ENCODE measurements at regions not wholly inside any gene's neighbourhood (a gene's known extent, or its start where the extent isn't known, plus 50 kb on each side); places are given as distances from the start of the nearest gene placed in this dataset.
A peak's percentile ranks its signal among the peaks of the same experiment; 100 is the strongest.

- no peak for DNase-seq
Measured at GRCh38 chr6:29999416-29999815, 57.1 kb downstream of the HLA-A start.

- no peak for DNase-seq
Measured at GRCh38 chr6:30000156-30000791, 57.9 kb downstream of the HLA-A start.

GRCh38 chr6:30002871-30003270 lies 58.2 kb upstream of the POLR1H start:
- no peak for DNase-seq

DNA sequence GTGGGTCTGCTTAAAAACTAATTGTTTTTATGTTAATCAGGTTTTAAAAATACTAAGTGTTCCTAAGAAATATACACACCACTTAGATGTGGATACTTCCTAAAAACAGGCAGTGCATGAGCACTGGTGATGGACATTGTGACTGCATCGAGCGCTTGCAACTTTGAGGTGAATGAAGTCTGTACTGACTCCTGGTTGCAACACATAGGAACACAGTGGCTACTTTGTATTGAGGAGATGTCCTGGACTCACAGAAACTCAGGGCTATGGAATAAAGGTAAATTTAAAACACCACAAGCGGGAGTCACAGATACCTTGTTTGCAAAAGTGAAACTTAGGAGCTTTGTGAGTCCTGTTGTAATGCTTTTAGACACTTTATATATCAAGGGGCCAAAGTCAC lies 55.6 kb upstream of the POLR1H start:
- no peak for DNase-seq

DNA sequence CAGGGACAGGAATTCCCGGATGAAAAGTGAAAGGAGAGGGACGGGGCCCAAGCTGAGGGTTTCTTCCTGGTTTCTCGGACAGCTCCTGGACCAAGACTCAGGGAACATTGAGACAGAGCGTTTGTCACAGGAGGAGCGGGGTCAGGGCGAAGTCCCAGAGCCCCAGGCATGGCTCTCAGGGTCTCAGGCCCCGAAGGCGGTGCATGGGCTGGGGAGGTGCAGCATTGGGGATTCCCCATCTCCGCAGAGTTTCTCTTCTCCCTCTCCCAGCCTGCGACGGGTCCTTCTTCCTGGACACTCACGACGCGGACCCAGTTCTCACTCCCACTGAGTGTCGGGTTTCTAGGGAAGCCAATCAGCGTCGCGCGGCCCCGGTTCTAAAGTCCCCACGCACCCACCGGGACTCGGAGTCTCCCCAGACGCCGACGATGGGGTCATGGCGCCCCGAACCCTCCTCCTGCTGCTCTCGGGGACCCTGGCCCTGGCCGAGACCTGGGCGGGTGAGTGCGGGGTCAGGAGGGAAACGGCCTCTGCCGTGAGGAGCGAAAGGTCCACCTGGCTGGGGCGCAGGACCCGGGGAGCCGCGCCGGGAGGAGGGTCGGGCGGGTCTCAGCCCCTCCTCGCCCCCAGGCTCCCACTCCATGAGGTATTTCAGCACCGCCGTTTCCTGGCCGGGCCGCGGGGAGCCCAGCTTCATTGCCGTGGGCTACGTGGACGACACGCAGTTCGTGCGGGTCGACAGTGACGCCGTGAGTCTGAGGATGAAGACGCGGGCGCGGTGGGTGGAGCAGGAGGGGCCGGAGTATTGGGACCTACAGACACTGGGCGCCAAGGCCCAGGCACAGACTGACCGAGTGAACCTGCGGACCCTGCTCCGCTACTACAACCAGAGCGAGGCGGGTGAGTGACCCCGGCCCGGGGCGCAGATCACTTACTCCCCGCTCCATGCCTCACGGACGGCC lies 54.6 kb upstream of the POLR1H start:
- no peak for DNase-seq

- peak; percentile 14 for DNase-seq
Measured at GRCh38 chr6:30007132-30007764, 53.8 kb upstream of the POLR1H start.

DNA sequence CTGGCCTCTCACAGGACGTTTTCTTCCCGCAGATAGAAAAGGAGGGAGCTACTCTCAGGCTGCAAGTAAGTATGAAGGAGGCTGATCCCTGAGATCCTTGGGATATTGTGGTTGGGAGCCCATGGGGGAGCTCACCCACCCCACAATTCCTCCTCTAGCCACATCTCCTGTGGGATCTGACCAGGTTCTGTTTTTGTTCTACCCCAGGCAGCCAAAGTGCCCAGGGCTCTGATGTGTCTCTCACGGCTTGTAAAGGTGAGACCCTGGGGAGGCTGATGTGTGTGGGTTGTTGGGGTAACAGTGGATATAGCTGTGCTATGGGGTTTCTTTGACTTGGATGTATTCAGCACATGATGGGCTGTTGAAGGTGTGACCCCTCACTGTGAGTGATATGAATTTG lies 52.0 kb upstream of the POLR1H start:
- no peak for DNase-seq
